CD14-positive monocyte (primary cell): ENCODE measurements at regions not wholly inside any gene's neighbourhood (a gene's known extent, or its start where the extent isn't known, plus 50 kb on each side); places are given as distances from the start of the nearest gene placed in this dataset.

Experiments
- DNase-seq, 3 donors: peaks; one replicate each; pipeline ENCODE4 v3.0.0-alpha.2; 2011 to 2022
- H2AFZ ChIP-seq: 2 replicates; pipeline ENCODE4 v1.6.0; 2012; ENCODE audit warnings: mild to moderate bottlenecking, low read depth, low read length, inconsistent platforms; ENCODE audit not compliant: insufficient read depth, poor library complexity, severe bottlenecking
- H3K27ac ChIP-seq, 2 donors: 1 replicate in 1 of 2; 2 replicates in 1 of 2; pipeline ENCODE4 v1.5.1; 2012 to 2013; ENCODE audit warnings: low read length in 2 of 2, control low read depth in 1 of 2, inconsistent platforms in 1 of 2, low read depth in 1 of 2, mild to moderate bottlenecking in 1 of 2
- H3K27me3 ChIP-seq, 2 donors: one replicate each; pipeline versions ENCODE4 v1.6.0 to v1.6.1; 2011 to 2013; ENCODE audit warnings: low read length in 2 of 2; ENCODE audit not compliant: control insufficient read depth in 2 of 2, insufficient read depth in 2 of 2
- H3K36me3 ChIP-seq, 2 donors: replicated peaks in 1 of 2; 1 replicate in 1 of 2; 2 replicates in 1 of 2; pipeline versions ENCODE4 v1.5.1 to v1.6.1; 2012 to 2013; ENCODE audit warnings: low read length in 2 of 2, control low read depth in 1 of 2, inconsistent platforms in 1 of 2, mild to moderate bottlenecking in 1 of 2; ENCODE audit not compliant: insufficient read depth in 2 of 2, control insufficient read depth in 1 of 2
- H3K4me1 ChIP-seq, 2 donors: 1 replicate in 1 of 2; 2 replicates in 1 of 2; pipeline versions ENCODE4 v1.5.1 to v1.6.1; 2012 to 2013; ENCODE audit warnings: low read length in 2 of 2, control low read depth in 1 of 2, inconsistent platforms in 1 of 2, mild to moderate bottlenecking in 1 of 2, moderate library complexity in 1 of 2; ENCODE audit not compliant: insufficient read depth in 2 of 2, control insufficient read depth in 1 of 2
- H3K4me2 ChIP-seq: replicated peaks from 2 replicates; pipeline ENCODE3; 2012; ENCODE audit warnings: low read length, moderate library complexity, mild to moderate bottlenecking; ENCODE audit not compliant: poor library complexity, severe bottlenecking; ENCODE audit errors: extremely low read depth
- H3K4me3 ChIP-seq, 3 experiments: fragments of 200-600 bp in 1 of 3; sonication (generic) in 1 of 3; replicated peaks in 1 of 3; 1 replicate in 2 of 3; 2 replicates in 1 of 3; pipeline ENCODE4 v1.5.1; 2011 to 2013; ENCODE audit warnings: low read length in 3 of 3, mild to moderate bottlenecking in 3 of 3, control low read depth in 2 of 3, low read depth in 2 of 3, inconsistent platforms in 1 of 3, moderate library complexity in 1 of 3
- H3K79me2 ChIP-seq: 2 replicates; pipeline ENCODE4 v1.6.0; 2012; ENCODE audit warnings: mild to moderate bottlenecking, control low read depth, inconsistent platforms, low read length, moderate library complexity; ENCODE audit not compliant: insufficient read depth
- H3K9ac ChIP-seq: 2 replicates; pipeline ENCODE4 v1.6.0; 2017; ENCODE audit warnings: low read length, mild to moderate bottlenecking; ENCODE audit not compliant: insufficient read depth, poor library complexity, severe bottlenecking
- H3K9me3 ChIP-seq, 2 donors: replicated peaks in 1 of 2; 1 replicate in 1 of 2; 2 replicates in 1 of 2; pipeline versions ENCODE4 v1.5.1 to v1.6.1; 2012 to 2013; ENCODE audit warnings: low read length in 2 of 2, control low read depth in 1 of 2; ENCODE audit not compliant: control insufficient read depth in 1 of 2, insufficient read depth in 1 of 2
- H4K20me1 ChIP-seq: 2 replicates; pipeline ENCODE4 v1.6.0; 2012; ENCODE audit warnings: mild to moderate bottlenecking, low read length, control low read depth, moderate library complexity; ENCODE audit not compliant: insufficient read depth
- H3K27ac Mint-ChIP-seq, 7 donors: one replicate each; pipeline ENCODE4 v1.8.0; 2020; ENCODE audit warnings: mild to moderate bottlenecking in 7 of 7, mixed read lengths in 7 of 7, moderate library complexity in 6 of 7, inconsistent platforms in 2 of 7
- H3K27me3 Mint-ChIP-seq, 3 donors: one replicate each; pipeline ENCODE4 v1.8.0; 2021 to 2022; ENCODE audit warnings: low read depth in 3 of 3, mild to moderate bottlenecking in 3 of 3, mixed read lengths in 3 of 3, moderate library complexity in 3 of 3, inconsistent platforms in 1 of 3
- H3K36me3 Mint-ChIP-seq, 2 donors: one replicate each; pipeline ENCODE4 v1.8.0; 2020; ENCODE audit warnings: mixed read lengths in 2 of 2, inconsistent platforms in 1 of 2, mild to moderate bottlenecking in 1 of 2
- H3K4me1 Mint-ChIP-seq: one replicate; pipeline ENCODE4 v1.8.0; 2020; ENCODE audit warnings: mild to moderate bottlenecking, mixed read lengths
- H3K4me3 Mint-ChIP-seq, 2 donors: one replicate each; pipeline ENCODE4 v1.8.0; 2020; ENCODE audit warnings: mild to moderate bottlenecking in 2 of 2, mixed read lengths in 2 of 2, moderate library complexity in 1 of 2
- H3K9me3 Mint-ChIP-seq, 7 donors: one replicate each; pipeline ENCODE4 v1.8.0; 2020 to 2022; ENCODE audit warnings: mixed read lengths in 7 of 7, mild to moderate bottlenecking in 6 of 7, moderate library complexity in 6 of 7, inconsistent platforms in 2 of 7
- WGBS: methylation state at CpG from one replicate; pipeline ENCODE4 v1.1.5; 2013; ENCODE audit warnings: missing lambda C conversion rate; ENCODE audit not compliant: insufficient coverage; 5-methylcytosine and 5-hydroxymethylcytosine counted together
- intact Hi-C, 2 donors: fragments of 100-400 bp; cut with micrococcal nuclease; formaldehyde crosslinking; loops; one replicate each; pipeline versions ENCODE4 v1.15.0 to v1.15.1; 2023
- TF ChIP-seq, protein P1 (sequence below): fragments of 200-600 bp; IDR thresholded peaks from one replicate; pipeline ENCODE4 v1.8.0; 2022; ENCODE audit warnings: antibody characterized with exemption, mild to moderate bottlenecking

DNA sequence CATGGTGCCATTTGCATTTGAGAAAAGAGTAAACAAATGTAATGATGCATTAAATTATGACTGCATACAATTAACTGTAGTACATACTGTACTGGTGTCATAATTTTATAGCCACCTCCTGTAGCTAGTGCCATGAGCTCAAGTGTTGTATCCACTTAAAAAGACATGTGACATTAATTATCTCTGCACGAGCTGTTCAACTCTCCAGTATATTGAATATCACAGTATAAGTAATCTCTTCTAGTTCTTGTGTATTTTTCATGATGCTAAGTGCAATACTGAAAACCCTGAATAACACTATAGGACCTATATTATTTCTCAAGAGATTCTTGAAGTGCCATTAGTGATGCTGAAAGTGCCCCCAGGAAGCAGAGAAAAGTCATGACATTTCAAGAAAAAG, 387.3 kb downstream of the PCDH17 start:
- no peak for DNase-seq
- Mint-ChIP-seq H3K9me3 (no peaks in the 10 kb centered on the region), H3K27ac (no peak overlapping the region), H3K4me3 (no peak overlapping the region), H3K4me1 (no peaks in the 10 kb centered on the region), H3K27me3 (no peaks in the 10 kb centered on the region), H3K36me3 (no peaks in the 10 kb centered on the region)
- no peak overlapping the region for H3K4me3 ChIP-seq
- no peaks in the 10 kb centered on the region for H3K36me3 ChIP-seq
- WGBS = no CpG with 5 or more reads among the region's 1 CpG
- intact Hi-C loops = no loop called here
- no peak overlapping the region for H3K9ac ChIP-seq
- no peak overlapping the region for H2AFZ ChIP-seq
- no peaks in the 10 kb centered on the region for H3K27me3 ChIP-seq
- TF ChIP-seq, protein P1, sequence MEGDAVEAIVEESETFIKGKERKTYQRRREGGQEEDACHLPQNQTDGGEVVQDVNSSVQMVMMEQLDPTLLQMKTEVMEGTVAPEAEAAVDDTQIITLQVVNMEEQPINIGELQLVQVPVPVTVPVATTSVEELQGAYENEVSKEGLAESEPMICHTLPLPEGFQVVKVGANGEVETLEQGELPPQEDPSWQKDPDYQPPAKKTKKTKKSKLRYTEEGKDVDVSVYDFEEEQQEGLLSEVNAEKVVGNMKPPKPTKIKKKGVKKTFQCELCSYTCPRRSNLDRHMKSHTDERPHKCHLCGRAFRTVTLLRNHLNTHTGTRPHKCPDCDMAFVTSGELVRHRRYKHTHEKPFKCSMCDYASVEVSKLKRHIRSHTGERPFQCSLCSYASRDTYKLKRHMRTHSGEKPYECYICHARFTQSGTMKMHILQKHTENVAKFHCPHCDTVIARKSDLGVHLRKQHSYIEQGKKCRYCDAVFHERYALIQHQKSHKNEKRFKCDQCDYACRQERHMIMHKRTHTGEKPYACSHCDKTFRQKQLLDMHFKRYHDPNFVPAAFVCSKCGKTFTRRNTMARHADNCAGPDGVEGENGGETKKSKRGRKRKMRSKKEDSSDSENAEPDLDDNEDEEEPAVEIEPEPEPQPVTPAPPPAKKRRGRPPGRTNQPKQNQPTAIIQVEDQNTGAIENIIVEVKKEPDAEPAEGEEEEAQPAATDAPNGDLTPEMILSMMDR = no peak
- H4K20me1 ChIP-seq = no peaks in the 10 kb centered on the region
- H3K9me3 ChIP-seq = no peaks in the 10 kb centered on the region
- no peak overlapping the region for H3K4me2 ChIP-seq
- no peak overlapping the region for H3K27ac ChIP-seq
- no peaks in the 10 kb centered on the region for H3K79me2 ChIP-seq
- no peaks in the 10 kb centered on the region for H3K4me1 ChIP-seq

DNA sequence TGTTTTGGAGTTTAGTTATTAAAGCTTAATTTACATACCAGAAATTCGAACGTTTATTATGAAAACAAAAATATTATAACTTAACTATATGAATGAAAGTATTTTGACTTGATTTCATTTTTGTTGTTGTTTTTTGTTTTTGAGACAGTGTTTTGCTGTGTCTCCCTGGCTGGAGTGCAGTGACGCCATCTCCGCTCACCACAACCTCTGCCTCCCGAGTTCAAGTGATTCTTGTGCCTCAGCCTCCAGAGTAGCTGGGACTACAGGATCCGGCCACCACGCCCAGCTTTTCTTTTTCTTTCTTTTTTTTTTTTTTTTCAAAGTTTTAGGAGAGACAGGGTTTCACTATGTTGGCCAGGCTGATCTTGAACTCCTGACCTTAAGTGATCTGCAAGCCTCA, 392.6 kb downstream of the PCDH17 start:
- no peaks in the 10 kb centered on the region for H3K79me2 ChIP-seq
- H3K9me3 ChIP-seq = no peaks in the 10 kb centered on the region
- no peak for DNase-seq
- Mint-ChIP-seq H3K36me3 (no peaks in the 10 kb centered on the region), H3K27ac (no peak overlapping the region), H3K4me1 (no peaks in the 10 kb centered on the region), H3K4me3 (no peak overlapping the region), H3K27me3 (no peaks in the 10 kb centered on the region), H3K9me3 (peaks cover 0 to 2% (median 0%) of the 10 kb centered on the region in 7 donors)
- H3K27me3 ChIP-seq = no peaks in the 10 kb centered on the region
- no peaks in the 10 kb centered on the region for H4K20me1 ChIP-seq
- no CpG with 5 or more reads among the region's 7 CpGs for WGBS
- no peak overlapping the region for H3K27ac ChIP-seq
- H3K9ac ChIP-seq = no peak overlapping the region
- H3K4me1 ChIP-seq = no peaks in the 10 kb centered on the region
- H3K4me2 ChIP-seq = no peak overlapping the region
- no peak overlapping the region for H2AFZ ChIP-seq
- H3K36me3 ChIP-seq = no peaks in the 10 kb centered on the region
- intact Hi-C loops = no loop called here
- TF ChIP-seq, protein P1 = no peak
- H3K4me3 ChIP-seq = no peak overlapping the region
